ENCODE measurements at regions not wholly inside any gene's neighbourhood (a gene's known extent, or its start where the extent isn't known, plus 50 kb on each side); places are given as distances from the start of the nearest gene placed in this dataset.

GRCh38 chr12:58657190-58657589 is 263.1 kb downstream of the LRIG3 start:
- H3K27me3 ChIP-seq (ENCODE audit: low read depth, low read length): no peaks in the 10 kb centered on the region
- H3K9ac ChIP-seq (ENCODE audit: low read length): no peak overlapping the region
- H3K79me2 ChIP-seq (ENCODE audit: low read length): no peaks in the 10 kb centered on the region
- H3K4me1 ChIP-seq (ENCODE audit: low read length): no peaks in the 10 kb centered on the region
- H2AFZ ChIP-seq (ENCODE audit: low read depth, low read length): no peak overlapping the region
- TF ChIP-seq CTCF (IDR thresholded peaks at IDR 0.05; ENCODE audit: low read depth, low read length) (no peak), EZH2phosphoT487 (IDR thresholded peaks at IDR 0.05; ENCODE audit: low read depth) (no peak)
- no peak overlapping the region for H3K4me2 ChIP-seq (ENCODE audit: low read length)
- no peak overlapping the region for H3K4me3 ChIP-seq (ENCODE audit: low read length)
- no peak overlapping the region for H3K27ac ChIP-seq (ENCODE audit: low read length)
- H3K36me3 ChIP-seq (replicated peaks; ENCODE audit: low read depth, low read length): no peaks in the 10 kb centered on the region
- H4K20me1 ChIP-seq (ENCODE audit: insufficient read depth, low read length): no peaks in the 10 kb centered on the region
- no peaks in the 10 kb centered on the region for H3K9me3 ChIP-seq (ENCODE audit: insufficient read depth, low read length)

- no peaks in the 10 kb centered on the region for H4K20me1 ChIP-seq (ENCODE audit: insufficient read depth, low read length)
- H3K9me3 ChIP-seq (ENCODE audit: insufficient read depth, low read length): no peaks in the 10 kb centered on the region
- H3K36me3 ChIP-seq (replicated peaks; ENCODE audit: low read depth, low read length): no peaks in the 10 kb centered on the region
- no peaks in the 10 kb centered on the region for H3K27me3 ChIP-seq (ENCODE audit: low read depth, low read length)
- H3K79me2 ChIP-seq (ENCODE audit: low read length): no peaks in the 10 kb centered on the region
- TF ChIP-seq EZH2phosphoT487 (IDR thresholded peaks at IDR 0.05; ENCODE audit: low read depth): no peak
- TF ChIP-seq CTCF (IDR thresholded peaks at IDR 0.05; ENCODE audit: low read depth, low read length): no peak
- no peaks in the 10 kb centered on the region for H3K4me1 ChIP-seq (ENCODE audit: low read length)
- H3K9ac ChIP-seq (ENCODE audit: low read length): no peak overlapping the region
- H3K4me3 ChIP-seq (ENCODE audit: low read length): no peak overlapping the region
- H3K4me2 ChIP-seq (ENCODE audit: low read length): no peak overlapping the region
- no peak overlapping the region for H3K27ac ChIP-seq (ENCODE audit: low read length)
- H2AFZ ChIP-seq (ENCODE audit: low read depth, low read length): no peak overlapping the region
Observed at GRCh38 chr12:58665375-58665774, 254.9 kb downstream of the LRIG3 start.

DNA sequence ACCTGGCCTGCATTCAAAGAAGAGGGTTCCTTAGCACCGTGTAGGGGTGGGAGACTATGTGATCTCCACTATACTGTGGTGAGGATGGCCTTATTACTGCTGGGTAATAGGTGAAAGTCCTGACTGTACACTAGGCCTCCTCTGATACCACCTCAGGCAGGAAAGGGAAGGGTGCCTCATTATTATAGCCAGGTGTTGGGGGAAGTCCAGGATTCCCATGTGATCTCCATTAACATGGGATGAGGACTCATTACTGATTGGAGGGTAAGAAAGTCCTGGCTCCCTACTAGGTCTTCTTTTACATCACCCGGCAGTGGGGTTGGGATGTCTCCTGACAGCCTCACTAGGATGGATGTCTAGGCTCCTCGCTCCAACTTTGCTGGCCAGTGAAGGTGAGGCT is 252.1 kb downstream of the LRIG3 start:
- H3K4me1 ChIP-seq (ENCODE audit: low read length): no peaks in the 10 kb centered on the region
- no peak overlapping the region for H2AFZ ChIP-seq (ENCODE audit: low read depth, low read length)
- H3K4me3 ChIP-seq (ENCODE audit: low read length): no peak overlapping the region
- no peaks in the 10 kb centered on the region for H3K27me3 ChIP-seq (ENCODE audit: low read depth, low read length)
- no peaks in the 10 kb centered on the region for H3K79me2 ChIP-seq (ENCODE audit: low read length)
- H3K4me2 ChIP-seq (ENCODE audit: low read length): no peak overlapping the region
- H3K36me3 ChIP-seq (replicated peaks; ENCODE audit: low read depth, low read length): no peaks in the 10 kb centered on the region
- H4K20me1 ChIP-seq (ENCODE audit: insufficient read depth, low read length): no peaks in the 10 kb centered on the region
- no peaks in the 10 kb centered on the region for H3K9me3 ChIP-seq (ENCODE audit: insufficient read depth, low read length)
- H3K9ac ChIP-seq (ENCODE audit: low read length): no peak overlapping the region
- no peak for TF ChIP-seq CTCF (IDR thresholded peaks at IDR 0.05; ENCODE audit: low read depth, low read length)
- no peak for TF ChIP-seq EZH2phosphoT487 (IDR thresholded peaks at IDR 0.05; ENCODE audit: low read depth)
- no peak overlapping the region for H3K27ac ChIP-seq (ENCODE audit: low read length)

GRCh38 chr12:58668871-58669270 is 251.4 kb downstream of the LRIG3 start:
- Histone ChIP-seq H3K4me1 (ENCODE audit: low read length) (no peaks in the 10 kb centered on the region), H3K9ac (ENCODE audit: low read length) (no peak overlapping the region), H3K27ac (ENCODE audit: low read length) (no peak overlapping the region), H3K27me3 (ENCODE audit: low read depth, low read length) (no peaks in the 10 kb centered on the region), H2AFZ (ENCODE audit: low read depth, low read length) (no peak overlapping the region), H3K9me3 (ENCODE audit: insufficient read depth, low read length) (no peaks in the 10 kb centered on the region), H3K36me3 (replicated peaks; ENCODE audit: low read depth, low read length) (no peaks in the 10 kb centered on the region), H4K20me1 (ENCODE audit: insufficient read depth, low read length) (no peaks in the 10 kb centered on the region), H3K4me3 (ENCODE audit: low read length) (no peak overlapping the region), H3K79me2 (ENCODE audit: low read length) (no peaks in the 10 kb centered on the region), H3K4me2 (ENCODE audit: low read length) (no peak overlapping the region)
- TF ChIP-seq EZH2phosphoT487 (IDR thresholded peaks at IDR 0.05; ENCODE audit: low read depth) (no peak), CTCF (IDR thresholded peaks at IDR 0.05; ENCODE audit: low read depth, low read length) (no peak)
